ENCODE measurements at regions not wholly inside any gene's neighbourhood (a gene's known extent, or its start where the extent isn't known, plus 50 kb on each side); places are given as distances from the start of the nearest gene placed in this dataset.
"Not testable (repeated sequence)": the region's sequence is repeated elsewhere in the genome, so short reads cannot be mapped to it uniquely, and the experiment has no call there.

DNA sequence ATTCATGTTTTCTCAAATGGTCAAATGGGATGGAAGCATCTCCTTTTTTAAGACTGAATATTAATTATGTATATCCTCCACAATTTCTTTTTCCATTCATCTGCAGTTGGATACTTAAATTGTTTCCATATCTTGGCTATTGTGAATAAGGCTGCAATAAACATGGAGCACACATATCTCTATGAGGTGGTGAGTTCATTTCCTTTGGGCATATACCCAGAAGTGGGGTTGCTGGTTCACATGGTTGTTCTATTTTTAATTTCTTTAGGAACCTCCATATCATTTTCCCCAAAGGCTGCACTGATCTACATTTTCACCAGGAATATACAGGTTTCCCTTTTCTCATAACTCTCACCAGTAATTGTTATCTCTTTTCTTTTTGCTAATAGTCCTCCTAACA lies 566.3 kb downstream of the KCTD12 start:
- Mint-ChIP-seq H3K36me3 (no peaks in the 10 kb centered on the region), H3K9me3 (peaks cover 0 to 4% (median 0%) of the 10 kb centered on the region in 7 donors), H3K27me3 (peaks cover 0 to 4% (median 0%) of the 10 kb centered on the region in 3 donors), H3K4me3 (no peak overlapping the region), H3K4me1 (no peaks in the 10 kb centered on the region), H3K27ac (no peak overlapping the region)
- DNase-seq (no peak), ATAC-seq (ENCODE audit: low read depth in 2 of 2) (no peak)

DNA sequence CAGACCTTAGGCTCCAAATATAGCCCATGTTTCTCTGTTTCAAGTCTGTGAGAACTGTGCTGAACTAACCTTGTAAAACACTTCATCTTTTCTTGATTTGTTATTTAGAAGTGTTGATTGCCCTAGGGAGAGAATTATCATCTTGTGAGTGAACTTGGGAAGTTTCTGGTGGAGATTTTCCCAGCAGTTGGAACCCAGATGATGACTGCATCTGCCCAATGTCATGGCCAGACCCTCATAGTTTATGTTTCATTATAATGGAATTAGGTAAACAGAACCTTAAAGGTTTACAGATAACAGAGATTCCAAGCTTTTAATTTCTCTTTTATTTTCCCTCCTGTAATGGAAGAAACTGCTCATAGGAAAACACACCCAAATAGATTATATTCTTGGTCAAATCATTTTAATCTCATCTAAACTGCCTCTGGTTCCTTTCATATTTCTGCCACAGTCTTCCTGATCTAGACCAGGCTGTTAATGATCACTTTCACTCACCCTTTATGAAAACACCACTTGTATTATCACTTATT lies 569.1 kb downstream of the KCTD12 start:
- H3K9me3 Mint-ChIP-seq, result peaks cover 0 to 4% (median 0%) of the 10 kb centered on the region in 7 donors
- H3K4me1 Mint-ChIP-seq, result no peaks in the 10 kb centered on the region
- H3K27me3 Mint-ChIP-seq, result peaks cover 0 to 6% (median under 1%) of the 10 kb centered on the region in 3 donors
- DNase-seq (no peak), ATAC-seq (ENCODE audit: low read depth in 2 of 2) (no peak)
- H3K36me3 Mint-ChIP-seq, result no peaks in the 10 kb centered on the region
- no peak overlapping the region for H3K4me3 Mint-ChIP-seq
- H3K27ac Mint-ChIP-seq, result no peak overlapping the region

DNA sequence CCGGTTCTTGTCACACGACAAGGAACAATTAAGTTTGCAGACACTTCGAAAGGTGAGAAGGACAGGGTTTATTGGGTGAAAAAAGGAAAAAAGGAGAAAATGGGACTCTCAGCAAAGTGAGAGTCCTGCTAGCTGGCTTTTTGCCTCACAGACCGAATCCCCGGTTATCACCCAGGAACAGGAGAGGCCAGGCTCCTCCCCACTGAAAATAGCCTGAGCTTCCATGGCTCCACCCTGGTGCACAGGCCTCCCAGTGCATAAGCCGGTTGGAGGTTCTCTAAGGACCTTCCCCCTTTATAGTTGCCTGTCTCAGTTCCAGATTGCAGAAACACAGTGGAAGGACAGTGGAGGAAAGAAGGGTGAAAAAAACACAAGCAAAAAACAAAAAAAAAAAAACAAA lies 571.7 kb downstream of the KCTD12 start:
- H3K27ac Mint-ChIP-seq, result no peak overlapping the region
- H3K9me3 Mint-ChIP-seq, result no peaks in the 10 kb centered on the region
- H3K4me3 Mint-ChIP-seq, result no peak overlapping the region
- H3K27me3 Mint-ChIP-seq, result peaks cover 0 to 6% (median 0%) of the 10 kb centered on the region in 3 donors
- no peaks in the 10 kb centered on the region for H3K4me1 Mint-ChIP-seq
- H3K36me3 Mint-ChIP-seq, result no peaks in the 10 kb centered on the region
- no peak for ATAC-seq (ENCODE audit: low read depth in 2 of 2)
- no peak for DNase-seq

DNA sequence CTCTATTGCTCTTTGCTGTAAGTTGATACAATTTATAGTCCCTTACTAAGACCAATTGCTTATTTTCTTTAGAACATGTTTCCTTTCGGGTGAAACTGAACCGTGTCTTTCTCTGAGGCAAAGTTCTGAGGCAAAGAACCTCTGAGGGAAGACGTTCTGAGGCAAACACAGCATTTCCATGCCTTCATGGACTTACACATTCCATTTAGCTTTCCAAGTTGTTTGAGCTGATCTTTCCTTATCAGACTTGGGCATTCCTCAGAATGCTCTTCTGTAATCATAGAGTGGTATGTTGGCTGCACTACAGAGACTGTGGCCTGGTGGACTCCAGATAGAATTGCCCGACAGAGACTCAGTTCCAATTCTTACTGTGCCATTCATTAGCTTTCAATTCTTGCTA lies 579.1 kb downstream of the KCTD12 start:
- Mint-ChIP-seq H3K36me3 (no peaks in the 10 kb centered on the region), H3K4me1 (no peaks in the 10 kb centered on the region), H3K9me3 (no peaks in the 10 kb centered on the region), H3K4me3 (no peak overlapping the region), H3K27ac (no peak overlapping the region), H3K27me3 (no peaks in the 10 kb centered on the region)
- no peak for ATAC-seq (ENCODE audit: low read depth in 2 of 2)
- DNase-seq, result no peak

DNA sequence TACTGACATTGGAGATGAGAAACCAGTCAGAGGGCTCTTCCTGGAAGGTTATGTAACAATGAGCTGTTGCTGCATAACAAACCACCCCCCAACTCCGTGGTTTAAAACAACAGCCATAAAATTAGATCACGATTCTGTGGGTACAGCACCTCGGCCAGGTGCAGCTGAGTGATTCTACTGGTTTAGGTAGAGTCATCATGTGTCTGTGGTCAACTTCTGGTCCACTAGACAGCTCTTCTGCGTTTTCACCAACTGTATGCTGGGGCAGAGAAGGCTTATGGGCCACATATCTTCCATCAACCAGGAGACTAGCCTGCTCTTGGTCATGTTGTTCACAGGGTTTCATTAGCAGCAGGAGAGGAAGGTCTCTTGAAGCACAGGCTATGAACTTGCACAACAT lies 585.5 kb downstream of the KCTD12 start:
- Mint-ChIP-seq H3K36me3 (no peaks in the 10 kb centered on the region), H3K27ac (no peak overlapping the region), H3K4me3 (no peak overlapping the region), H3K9me3 (peaks cover 0 to 3% (median 2%) of the 10 kb centered on the region in 7 donors), H3K4me1 (no peaks in the 10 kb centered on the region), H3K27me3 (peaks cover 0 to 5% (median 0%) of the 10 kb centered on the region in 3 donors)
- DNase-seq (no peak), ATAC-seq (ENCODE audit: low read depth in 2 of 2) (no peak)

DNA sequence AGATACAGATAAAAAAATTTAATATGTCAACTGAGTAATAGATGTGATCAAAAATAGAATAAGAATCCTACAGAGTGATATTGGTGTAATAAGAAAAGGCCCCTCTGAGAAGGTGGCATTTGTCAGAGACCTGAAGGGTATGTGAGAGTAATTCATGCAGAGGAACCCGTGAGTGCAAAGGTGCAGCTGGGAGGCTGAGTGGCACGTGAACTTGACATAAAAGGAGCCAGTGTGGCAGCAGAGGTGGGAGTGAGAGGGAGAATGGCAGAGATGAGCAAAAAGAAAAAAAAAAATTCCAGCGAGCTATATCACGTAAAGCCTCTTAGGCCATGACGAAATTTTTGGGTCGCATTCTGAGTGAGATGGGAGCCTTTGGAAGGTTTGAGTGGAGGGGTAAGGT lies 588.9 kb downstream of the KCTD12 start:
- no peaks in the 10 kb centered on the region for H3K36me3 Mint-ChIP-seq
- H3K27ac Mint-ChIP-seq, result no peak overlapping the region
- H3K4me3 Mint-ChIP-seq, result no peak overlapping the region
- DNase-seq (no peak), ATAC-seq (ENCODE audit: low read depth in 2 of 2) (no peak)
- H3K9me3 Mint-ChIP-seq, result peaks cover 0 to 5% (median 3%) of the 10 kb centered on the region in 7 donors
- peaks cover 0 to 5% (median 0%) of the 10 kb centered on the region in 3 donors for H3K27me3 Mint-ChIP-seq
- H3K4me1 Mint-ChIP-seq, result no peaks in the 10 kb centered on the region

DNA sequence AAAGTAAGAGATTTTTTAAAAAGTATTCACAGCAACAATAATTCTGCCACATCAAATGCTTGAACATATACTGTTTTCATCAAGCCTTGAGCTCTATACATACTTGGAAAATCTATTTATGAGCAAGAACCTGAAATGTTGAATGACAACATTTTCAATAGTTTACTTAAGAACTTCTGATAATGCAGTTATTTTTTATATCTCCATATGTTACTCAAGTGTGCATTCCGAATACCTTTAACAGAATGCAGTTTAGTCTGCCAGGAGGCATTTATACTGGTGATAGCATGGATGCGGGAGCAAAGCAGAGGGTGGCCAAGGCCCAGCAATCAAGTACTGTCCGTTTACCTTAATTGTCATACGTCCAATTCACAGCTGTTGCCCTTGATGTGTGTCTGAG lies 589.5 kb downstream of the KCTD12 start:
- Mint-ChIP-seq H3K9me3 (peaks cover 0 to 5% (median 3%) of the 10 kb centered on the region in 7 donors), H3K36me3 (no peaks in the 10 kb centered on the region), H3K4me3 (no peak overlapping the region), H3K4me1 (no peaks in the 10 kb centered on the region), H3K27ac (no peak overlapping the region), H3K27me3 (peaks cover 0 to 5% (median 0%) of the 10 kb centered on the region in 3 donors)
- DNase-seq, result no peak
- no peak for ATAC-seq (ENCODE audit: low read depth in 2 of 2)

DNA sequence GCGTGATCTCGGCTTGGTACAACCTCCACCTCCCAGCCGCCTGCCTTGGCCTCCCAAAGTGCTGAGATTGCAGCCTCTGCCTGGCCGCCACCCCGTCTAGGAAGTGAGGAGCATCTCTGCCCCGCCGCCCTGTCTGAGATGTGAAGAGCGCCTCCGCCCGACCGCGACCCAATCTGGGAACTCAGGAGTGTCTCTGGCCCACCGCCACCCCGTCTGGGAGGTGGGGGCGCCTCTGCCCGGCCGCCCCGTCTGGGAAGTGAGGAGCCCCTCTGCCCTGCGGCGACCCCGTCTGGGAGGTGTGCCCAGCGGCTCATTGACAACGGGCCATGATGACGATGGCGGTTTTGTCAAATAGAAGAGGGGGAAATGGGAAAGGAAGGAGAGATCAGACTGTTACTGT lies 591.2 kb downstream of the KCTD12 start:
- H3K27me3 Mint-ChIP-seq; H3K4me1 Mint-ChIP-seq; ATAC-seq (ENCODE audit: low read depth in 2 of 2); H3K4me3 Mint-ChIP-seq; H3K36me3 Mint-ChIP-seq; DNase-seq; H3K9me3 Mint-ChIP-seq; H3K27ac Mint-ChIP-seq: not testable (repeated sequence)

DNA sequence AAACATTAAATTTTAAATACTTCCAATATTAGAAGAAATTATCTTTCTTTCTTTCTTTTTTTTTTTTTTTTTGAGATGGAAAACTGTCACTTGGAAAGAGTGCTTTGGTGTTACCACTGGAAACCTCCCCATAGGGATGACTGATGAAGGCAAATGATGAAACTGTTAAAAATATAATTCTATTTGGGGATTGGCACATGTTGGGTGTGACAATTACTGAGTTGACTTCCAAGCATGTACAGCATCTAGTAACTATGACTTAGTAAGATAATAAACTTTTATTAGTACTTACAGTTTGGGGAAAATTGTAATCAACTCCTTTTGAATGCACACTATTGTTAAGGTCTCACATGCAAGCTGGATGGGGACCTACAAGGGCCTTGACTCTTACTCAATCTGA lies 592.5 kb downstream of the KCTD12 start:
- no peak overlapping the region for H3K4me3 Mint-ChIP-seq
- DNase-seq, result no peak
- no peaks in the 10 kb centered on the region for H3K4me1 Mint-ChIP-seq
- peaks cover 0 to 5% (median 0%) of the 10 kb centered on the region in 3 donors for H3K27me3 Mint-ChIP-seq
- no peaks in the 10 kb centered on the region for H3K36me3 Mint-ChIP-seq
- H3K9me3 Mint-ChIP-seq, result peaks cover 0 to 5% (median 1%) of the 10 kb centered on the region in 7 donors
- no peak overlapping the region for H3K27ac Mint-ChIP-seq
- no peak for ATAC-seq (ENCODE audit: low read depth in 2 of 2)

DNA sequence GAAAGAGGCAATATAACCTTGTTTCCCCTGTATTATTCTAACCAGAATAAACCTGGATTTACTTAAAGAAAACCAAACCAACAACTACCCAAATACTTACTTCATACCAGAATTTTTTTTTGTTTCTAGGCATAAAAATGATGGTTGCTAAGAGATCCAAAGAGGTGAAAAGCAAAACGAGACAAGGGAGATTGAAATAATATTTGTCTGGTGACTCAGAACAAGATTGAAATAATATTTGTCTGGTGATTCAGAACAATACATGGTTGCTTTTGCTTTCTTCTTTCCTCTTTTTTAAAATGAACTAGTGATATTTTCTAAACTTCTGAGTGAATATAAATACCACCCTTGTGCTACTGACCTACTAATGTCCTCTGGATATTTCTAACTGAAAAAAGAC lies 592.9 kb downstream of the KCTD12 start:
- no peaks in the 10 kb centered on the region for H3K4me1 Mint-ChIP-seq
- no peaks in the 10 kb centered on the region for H3K36me3 Mint-ChIP-seq
- H3K9me3 Mint-ChIP-seq, result peaks cover 0 to 5% (median 1%) of the 10 kb centered on the region in 7 donors

DNA sequence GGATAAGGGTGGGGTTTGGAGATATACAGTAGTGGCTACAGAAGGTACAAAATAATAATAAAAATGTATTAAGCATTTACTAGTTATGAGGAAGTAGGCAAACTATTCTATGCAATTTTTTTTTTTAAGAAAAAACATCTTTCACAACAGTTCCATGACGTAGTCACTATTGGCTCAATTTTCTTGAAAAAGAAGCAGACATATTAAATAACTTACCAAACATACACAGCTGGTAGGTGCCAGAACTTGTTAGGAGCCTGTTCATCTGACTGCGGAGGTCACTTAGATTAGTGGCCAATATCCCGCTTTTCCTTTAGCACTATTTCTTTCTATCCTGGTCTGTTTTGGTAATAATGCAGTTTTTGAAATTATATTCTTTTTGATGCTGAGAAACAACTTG lies 593.5 kb downstream of the KCTD12 start:
- peaks cover 0 to 5% (median 0%) of the 10 kb centered on the region in 3 donors for H3K27me3 Mint-ChIP-seq
- no peak for ATAC-seq (ENCODE audit: low read depth in 2 of 2)
- H3K36me3 Mint-ChIP-seq, result no peaks in the 10 kb centered on the region
- DNase-seq, result no peak
- no peaks in the 10 kb centered on the region for H3K4me1 Mint-ChIP-seq
- no peak overlapping the region for H3K4me3 Mint-ChIP-seq
- no peak overlapping the region for H3K27ac Mint-ChIP-seq
- H3K9me3 Mint-ChIP-seq, result peaks cover 0 to 5% (median 0%) of the 10 kb centered on the region in 7 donors

More for the DNA sequence above, 592.9 kb downstream of the KCTD12 start:
- no peak for DNase-seq
- ATAC-seq (ENCODE audit: low read depth in 2 of 2), result no peak
- Mint-ChIP-seq H3K4me3 (no peak overlapping the region), H3K27me3 (peaks cover 0 to 5% (median 0%) of the 10 kb centered on the region in 3 donors), H3K27ac (no peak overlapping the region)

DNA sequence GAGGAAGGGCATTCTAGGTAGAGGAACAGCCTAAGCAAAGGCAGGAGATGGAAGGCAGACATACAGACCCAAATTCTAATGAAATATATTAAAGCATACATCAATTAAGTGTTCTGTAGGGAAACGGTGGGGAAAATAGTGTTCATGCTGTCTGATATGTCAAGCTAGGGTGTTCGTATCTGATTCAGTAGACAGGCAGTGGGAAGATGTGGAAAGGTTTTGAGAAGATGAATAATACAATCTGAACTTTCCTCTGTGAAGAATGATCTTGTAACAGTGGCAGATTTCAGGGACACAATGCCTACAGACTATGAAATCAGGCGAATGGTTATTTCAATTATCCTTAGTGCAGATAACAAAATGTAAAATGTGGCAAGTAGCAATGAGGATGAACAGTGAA lies 594.2 kb downstream of the KCTD12 start:
- DNase-seq (no peak), ATAC-seq (ENCODE audit: low read depth in 2 of 2) (no peak)
- H3K4me3 Mint-ChIP-seq, result no peak overlapping the region
- no peak overlapping the region for H3K27ac Mint-ChIP-seq
- H3K36me3 Mint-ChIP-seq, result no peaks in the 10 kb centered on the region
- H3K4me1 Mint-ChIP-seq, result no peaks in the 10 kb centered on the region
- no peaks in the 10 kb centered on the region for H3K27me3 Mint-ChIP-seq
- H3K9me3 Mint-ChIP-seq, result peaks cover 0 to 5% (median 0%) of the 10 kb centered on the region in 7 donors

DNA sequence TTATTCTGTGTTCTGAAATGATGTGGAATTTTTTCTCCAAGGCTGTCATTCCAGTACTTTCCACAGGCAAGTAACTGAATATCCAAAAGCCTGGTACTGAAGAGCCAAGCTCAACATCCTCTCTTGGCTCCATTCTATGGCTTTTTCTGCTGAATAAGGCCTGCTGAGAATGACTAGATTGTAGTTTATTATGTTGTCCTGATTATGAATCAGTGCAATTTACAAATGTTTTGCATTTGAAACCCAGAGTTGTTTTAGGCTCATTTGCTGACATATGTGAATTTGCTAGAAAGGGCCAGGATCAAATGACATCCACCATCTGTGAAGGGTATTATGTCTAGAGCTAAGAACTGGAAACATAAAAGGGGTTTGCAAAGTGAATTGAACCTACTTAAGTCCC lies 596.6 kb downstream of the KCTD12 start:
- DNase-seq, result no peak
- Mint-ChIP-seq H3K4me1 (no peaks in the 10 kb centered on the region), H3K9me3 (peaks cover 0 to 3% (median 0%) of the 10 kb centered on the region in 7 donors), H3K27me3 (no peaks in the 10 kb centered on the region), H3K27ac (no peak overlapping the region), H3K4me3 (no peak overlapping the region), H3K36me3 (no peaks in the 10 kb centered on the region)
- ATAC-seq (ENCODE audit: low read depth in 2 of 2), result no peak

DNA sequence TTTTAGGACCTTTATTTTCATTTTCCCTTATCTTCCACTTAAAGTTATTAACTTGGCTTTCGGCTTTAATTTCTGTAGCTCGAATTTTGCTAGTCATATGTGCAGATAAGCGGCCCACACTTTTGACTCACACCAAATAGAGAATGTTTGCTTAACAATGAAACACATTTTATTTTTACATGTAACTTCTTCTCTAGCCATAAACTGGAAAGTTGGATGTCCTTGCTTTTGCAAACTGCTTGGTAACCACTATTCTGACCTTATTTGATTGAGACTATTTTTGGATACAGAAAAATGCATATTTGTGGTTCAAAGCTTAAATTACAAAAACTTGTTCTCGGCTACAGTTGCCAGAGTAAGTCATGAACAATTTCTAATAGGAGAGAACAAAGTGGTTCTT lies 600.0 kb downstream of the KCTD12 start:
- no peaks in the 10 kb centered on the region for H3K27me3 Mint-ChIP-seq
- no peaks in the 10 kb centered on the region for H3K9me3 Mint-ChIP-seq
- H3K27ac Mint-ChIP-seq, result no peak overlapping the region
- H3K4me1 Mint-ChIP-seq, result no peaks in the 10 kb centered on the region
- ATAC-seq (ENCODE audit: low read depth in 2 of 2) (no peak), DNase-seq (no peak)
- no peaks in the 10 kb centered on the region for H3K36me3 Mint-ChIP-seq
- no peak overlapping the region for H3K4me3 Mint-ChIP-seq

DNA sequence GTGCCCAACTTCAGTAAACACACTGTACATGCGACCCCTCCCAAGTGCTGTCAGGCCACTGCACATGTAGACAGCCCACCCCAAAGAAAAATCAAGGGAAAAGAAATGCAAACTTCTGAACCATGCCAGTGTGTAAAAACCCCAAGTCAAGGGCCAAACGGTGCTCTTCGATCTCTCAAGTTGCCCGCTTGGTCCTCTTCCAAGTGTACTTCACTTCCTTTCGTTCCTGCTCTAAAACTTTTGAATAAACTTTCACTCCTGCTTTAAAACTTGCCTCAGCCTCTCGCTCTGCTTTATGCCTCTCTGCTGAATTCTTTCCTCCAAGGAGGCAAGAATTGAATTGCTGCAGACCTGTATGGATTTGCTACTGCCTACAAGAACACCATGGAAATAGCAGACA lies 600.7 kb downstream of the KCTD12 start:
- Mint-ChIP-seq H3K4me3 (no peak overlapping the region), H3K9me3 (no peaks in the 10 kb centered on the region), H3K27me3 (no peaks in the 10 kb centered on the region), H3K27ac (no peak overlapping the region), H3K4me1 (no peaks in the 10 kb centered on the region), H3K36me3 (no peaks in the 10 kb centered on the region)
- ATAC-seq (ENCODE audit: low read depth in 2 of 2) (no peak), DNase-seq (no peak)
